Vagina (tissue), 2 donors: ENCODE measurements at regions not wholly inside any gene's neighbourhood (a gene's known extent, or its start where the extent isn't known, plus 50 kb on each side); places are given as distances from the start of the nearest gene placed in this dataset.

Source experiments
- DNase-seq, 2 donors: peaks; one replicate each; pipeline ENCODE4 v3.0.0-alpha.2; 2017; ENCODE audit errors: extremely low spot score in 2 of 2
- H3K27ac ChIP-seq: fragments of 200-600 bp; sonication (generic); one replicate; pipeline ENCODE4 v1.5.1; 2019
- H3K27me3 ChIP-seq: fragments of 200-600 bp; sonication (generic); one replicate; pipeline ENCODE4 v1.5.1; 2019
- H3K36me3 ChIP-seq, 2 donors: fragments of 200-600 bp; sonication (generic); one replicate each; pipeline ENCODE4 v1.5.1; 2017 to 2019
- H3K4me1 ChIP-seq: fragments of 200-600 bp; sonication (generic); one replicate; pipeline ENCODE4 v1.5.1; 2019
- H3K4me3 ChIP-seq, 2 donors: fragments of 200-600 bp; sonication (generic); 1 replicate in 1 of 2; 2 replicates in 1 of 2; pipeline ENCODE4 v1.5.1; 2016 to 2019
- H3K9me3 ChIP-seq: fragments of 200-600 bp; sonication (generic); one replicate; pipeline ENCODE4 v1.5.1; 2019
- POLR2A ChIP-seq, 2 donors: fragments of 450-650 bp; IDR thresholded peaks; one replicate each; pipeline ENCODE4 v1.6.1; 2017; ENCODE audit warnings: antibody characterized with exemption in 2 of 2, mild to moderate bottlenecking in 2 of 2, moderate library complexity in 2 of 2
- POLR2AphosphoS5 ChIP-seq, 2 donors: sonication (generic); formaldehyde crosslinking; IDR thresholded peaks; one replicate each; pipeline ENCODE4 v1.9.0; 2017; ENCODE audit warnings: antibody characterized with exemption in 2 of 2, mild to moderate bottlenecking in 2 of 2, low read depth in 1 of 2; ENCODE audit not compliant: insufficient read depth in 1 of 2
- intact Hi-C: fragments of 100-400 bp; cut with DNase I; formaldehyde crosslinking; loops from one replicate; pipeline ENCODE4 v1.15.1; 2023
- TF ChIP-seq, protein P1 (sequence below), 3 experiments: fragments of 450-650 bp in 2 of 3; fragments of 200-600 bp in 1 of 3; sonication (generic) in 1 of 3; IDR thresholded peaks; one replicate each; pipeline ENCODE4 v1.5.1; 2017 to 2019; ENCODE audit warnings: antibody characterized with exemption in 3 of 3, mild to moderate bottlenecking in 2 of 3, moderate library complexity in 2 of 3

DNA sequence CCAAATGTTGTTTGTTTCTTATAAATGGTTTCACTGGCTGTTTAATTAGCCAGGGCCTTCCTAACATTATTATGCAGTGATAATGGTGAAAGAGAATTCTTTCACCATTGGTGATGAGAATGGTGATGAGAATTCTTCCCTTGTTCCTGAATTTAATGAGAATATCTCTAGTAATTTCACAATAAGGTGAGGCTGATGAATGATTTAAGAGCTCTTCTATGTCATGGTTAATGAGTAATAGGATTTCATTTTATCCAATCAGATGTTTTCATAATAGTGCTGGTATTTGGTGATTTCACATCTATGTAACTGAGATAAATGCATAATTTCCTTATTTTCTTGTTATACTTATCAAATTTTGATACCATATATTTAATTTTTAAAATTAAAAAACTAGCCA lies 535.7 kb upstream of the ZEB2 start:
- no peaks in the 10 kb centered on the region for H3K9me3 ChIP-seq
- intact Hi-C loops = no loop called here
- no peaks in the 10 kb centered on the region for H3K36me3 ChIP-seq
- no peak for TF ChIP-seq POLR2AphosphoS5 (IDR thresholded peaks at IDR 0.05; ENCODE audit: insufficient read depth in 1 of 2, low read depth in 1 of 2)
- no peak for TF ChIP-seq POLR2A (IDR thresholded peaks at IDR 0.05)
- TF ChIP-seq, protein P1, sequence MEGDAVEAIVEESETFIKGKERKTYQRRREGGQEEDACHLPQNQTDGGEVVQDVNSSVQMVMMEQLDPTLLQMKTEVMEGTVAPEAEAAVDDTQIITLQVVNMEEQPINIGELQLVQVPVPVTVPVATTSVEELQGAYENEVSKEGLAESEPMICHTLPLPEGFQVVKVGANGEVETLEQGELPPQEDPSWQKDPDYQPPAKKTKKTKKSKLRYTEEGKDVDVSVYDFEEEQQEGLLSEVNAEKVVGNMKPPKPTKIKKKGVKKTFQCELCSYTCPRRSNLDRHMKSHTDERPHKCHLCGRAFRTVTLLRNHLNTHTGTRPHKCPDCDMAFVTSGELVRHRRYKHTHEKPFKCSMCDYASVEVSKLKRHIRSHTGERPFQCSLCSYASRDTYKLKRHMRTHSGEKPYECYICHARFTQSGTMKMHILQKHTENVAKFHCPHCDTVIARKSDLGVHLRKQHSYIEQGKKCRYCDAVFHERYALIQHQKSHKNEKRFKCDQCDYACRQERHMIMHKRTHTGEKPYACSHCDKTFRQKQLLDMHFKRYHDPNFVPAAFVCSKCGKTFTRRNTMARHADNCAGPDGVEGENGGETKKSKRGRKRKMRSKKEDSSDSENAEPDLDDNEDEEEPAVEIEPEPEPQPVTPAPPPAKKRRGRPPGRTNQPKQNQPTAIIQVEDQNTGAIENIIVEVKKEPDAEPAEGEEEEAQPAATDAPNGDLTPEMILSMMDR (IDR thresholded peaks at IDR 0.05) = no peak
- no peaks in the 10 kb centered on the region for H3K4me1 ChIP-seq
- H3K27ac ChIP-seq = no peak overlapping the region
- no peak overlapping the region for H3K4me3 ChIP-seq
- H3K27me3 ChIP-seq = no peaks in the 10 kb centered on the region
- no peak for DNase-seq

DNA sequence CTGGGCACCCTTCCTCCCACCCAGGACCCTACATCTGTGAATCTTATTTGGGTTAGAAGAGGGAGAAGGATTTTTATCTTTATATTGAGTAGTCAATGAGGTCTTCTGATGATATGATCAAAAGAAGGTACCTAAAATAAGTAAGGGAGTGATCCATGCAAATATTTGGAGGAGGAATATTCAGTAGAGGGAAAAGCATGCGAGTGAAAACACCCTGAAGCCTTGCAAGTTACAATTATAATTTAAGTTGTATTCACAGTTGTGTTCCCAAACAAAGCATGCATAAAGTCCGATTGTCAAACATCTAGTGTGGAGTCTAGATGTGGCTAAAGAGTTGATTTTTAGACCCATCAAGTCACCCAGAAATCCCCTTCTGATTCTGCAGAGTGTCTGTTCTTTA lies 530.2 kb upstream of the ZEB2 start:
- H3K36me3 ChIP-seq = no peaks in the 10 kb centered on the region

DNA sequence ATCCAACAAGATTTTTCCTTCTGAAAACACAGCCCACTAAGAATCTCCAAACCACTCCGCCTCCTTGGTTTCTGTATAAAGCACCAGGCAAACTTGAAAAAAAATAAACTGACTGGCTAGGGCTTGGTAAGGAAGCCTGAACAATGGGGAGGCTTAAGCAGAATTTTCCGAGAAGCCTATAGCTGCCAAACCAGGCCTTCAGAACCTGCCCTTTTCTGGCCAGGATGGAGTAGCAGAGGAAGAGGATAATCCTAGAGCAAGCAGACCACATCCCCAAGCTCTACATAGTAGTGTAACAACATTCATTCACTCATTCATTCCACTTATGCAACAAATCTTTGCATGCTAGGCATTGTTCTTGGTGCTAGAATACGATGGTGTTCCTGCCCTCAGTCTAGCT lies 529.6 kb upstream of the ZEB2 start:
- Histone ChIP-seq H3K36me3 (no peaks in the 10 kb centered on the region), H3K4me1 (no peaks in the 10 kb centered on the region), H3K4me3 (no peak overlapping the region), H3K27me3 (no peaks in the 10 kb centered on the region), H3K27ac (no peak overlapping the region), H3K9me3 (no peaks in the 10 kb centered on the region)
- no peak for TF ChIP-seq POLR2AphosphoS5 (IDR thresholded peaks at IDR 0.05; ENCODE audit: insufficient read depth in 1 of 2, low read depth in 1 of 2)
- no peak for TF ChIP-seq POLR2A (IDR thresholded peaks at IDR 0.05)
- TF ChIP-seq, protein P1 (IDR thresholded peaks at IDR 0.05) = no peak
- no peak for DNase-seq
- intact Hi-C loops = no loop called here

More for the DNA sequence above, 530.2 kb upstream of the ZEB2 start:
- no peaks in the 10 kb centered on the region for H3K9me3 ChIP-seq
- intact Hi-C loops = no loop called here
- DNase-seq = no peak
- H3K27ac ChIP-seq = no peak overlapping the region
- H3K27me3 ChIP-seq = no peaks in the 10 kb centered on the region
- TF ChIP-seq POLR2AphosphoS5 (IDR thresholded peaks at IDR 0.05; ENCODE audit: insufficient read depth in 1 of 2, low read depth in 1 of 2) (no peak), POLR2A (IDR thresholded peaks at IDR 0.05) (no peak)
- TF ChIP-seq, protein P1 (IDR thresholded peaks at IDR 0.05) = no peak
- H3K4me3 ChIP-seq = no peak overlapping the region
- H3K4me1 ChIP-seq = no peaks in the 10 kb centered on the region

DNA sequence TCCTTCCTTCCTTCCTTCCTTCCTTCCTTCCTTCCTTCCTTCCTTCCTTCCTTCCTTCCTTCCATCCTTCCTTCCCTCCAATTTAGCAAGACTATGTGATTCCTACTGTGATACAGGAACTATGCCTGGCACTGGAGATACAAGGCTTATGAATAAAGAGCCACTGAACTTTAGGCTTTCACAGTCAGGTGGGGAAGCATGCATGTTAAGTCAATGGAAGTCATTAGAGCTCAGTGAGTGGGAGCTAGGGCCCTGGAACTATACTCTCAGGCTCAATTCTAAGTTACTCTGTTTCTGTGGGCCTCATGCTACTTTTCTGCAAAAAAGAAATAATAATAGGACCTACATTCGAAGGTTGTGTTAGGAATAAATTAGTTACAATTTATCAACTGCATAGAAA lies 527.6 kb upstream of the ZEB2 start:
- Histone ChIP-seq H3K27ac (no peak overlapping the region), H3K9me3 (no peaks in the 10 kb centered on the region), H3K4me1 (peaks cover 9% of the 10 kb centered on the region), H3K4me3 (no peak overlapping the region), H3K27me3 (no peaks in the 10 kb centered on the region), H3K36me3 (no peaks in the 10 kb centered on the region)
- intact Hi-C loops = no loop called here
- DNase-seq = no peak
- TF ChIP-seq POLR2A (IDR thresholded peaks at IDR 0.05) (no peak), POLR2AphosphoS5 (IDR thresholded peaks at IDR 0.05; ENCODE audit: insufficient read depth in 1 of 2, low read depth in 1 of 2) (no peak)
- TF ChIP-seq, protein P1 (IDR thresholded peaks at IDR 0.05) = no peak

DNA sequence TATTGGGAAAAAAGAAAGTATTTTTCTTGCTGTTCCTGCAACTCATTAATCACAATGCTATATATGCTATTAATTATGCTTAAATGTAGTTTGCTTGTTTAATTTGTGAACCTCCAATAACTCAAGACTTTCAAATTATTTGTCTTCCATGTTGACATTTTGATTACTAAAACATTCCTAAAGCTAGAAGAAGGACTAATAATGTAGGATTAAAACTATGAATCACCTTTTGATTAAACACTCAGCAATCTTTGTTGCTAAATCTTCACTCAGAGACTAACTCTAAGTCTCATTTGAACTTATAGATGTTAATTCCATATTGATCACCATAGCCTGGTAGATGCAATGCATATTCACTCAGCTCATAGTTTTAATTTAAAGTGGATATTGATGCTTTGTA lies 524.6 kb upstream of the ZEB2 start:
- TF ChIP-seq POLR2A (IDR thresholded peaks at IDR 0.05) (no peak), POLR2AphosphoS5 (IDR thresholded peaks at IDR 0.05; ENCODE audit: insufficient read depth in 1 of 2, low read depth in 1 of 2) (no peak)
- TF ChIP-seq, protein P1 (IDR thresholded peaks at IDR 0.05) = no peak
- Histone ChIP-seq H3K4me3 (no peak overlapping the region), H3K9me3 (no peaks in the 10 kb centered on the region), H3K27me3 (no peaks in the 10 kb centered on the region), H3K27ac (no peak overlapping the region), H3K4me1 (peaks cover 9% of the 10 kb centered on the region), H3K36me3 (no peaks in the 10 kb centered on the region)
- no peak for DNase-seq
- intact Hi-C loops = no loop called here
